ENCODE measurements at regions not wholly inside any gene's neighbourhood (a gene's known extent, or its start where the extent isn't known, plus 50 kb on each side); places are given as distances from the start of the nearest gene placed in this dataset.
"Not testable (repeated sequence)": the region's sequence is repeated elsewhere in the genome, so short reads cannot be mapped to it uniquely, and the experiment has no call there.

DNA sequence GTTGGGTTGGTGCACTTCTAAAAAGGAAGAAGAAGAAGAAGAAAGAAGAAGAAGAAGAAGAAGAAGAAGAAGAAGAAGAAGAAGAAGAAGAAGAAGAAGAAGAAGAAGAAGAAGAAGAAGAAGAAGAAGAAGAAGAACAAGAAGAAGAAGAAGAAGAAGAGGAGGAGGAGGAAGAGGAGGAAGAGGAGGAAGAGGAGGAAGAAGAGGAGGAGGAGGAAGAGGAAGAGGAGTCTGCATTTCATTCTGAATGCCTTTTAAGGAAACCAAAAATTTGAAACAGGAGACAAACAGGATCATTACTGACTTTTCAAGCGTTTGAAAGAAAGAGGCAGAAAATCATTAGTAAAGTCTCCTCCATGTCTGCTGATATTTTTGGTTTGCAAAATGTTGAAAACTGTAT lies 124.1 kb upstream of the EGFLAM start:
- TF ChIP-seq, protein P1, sequence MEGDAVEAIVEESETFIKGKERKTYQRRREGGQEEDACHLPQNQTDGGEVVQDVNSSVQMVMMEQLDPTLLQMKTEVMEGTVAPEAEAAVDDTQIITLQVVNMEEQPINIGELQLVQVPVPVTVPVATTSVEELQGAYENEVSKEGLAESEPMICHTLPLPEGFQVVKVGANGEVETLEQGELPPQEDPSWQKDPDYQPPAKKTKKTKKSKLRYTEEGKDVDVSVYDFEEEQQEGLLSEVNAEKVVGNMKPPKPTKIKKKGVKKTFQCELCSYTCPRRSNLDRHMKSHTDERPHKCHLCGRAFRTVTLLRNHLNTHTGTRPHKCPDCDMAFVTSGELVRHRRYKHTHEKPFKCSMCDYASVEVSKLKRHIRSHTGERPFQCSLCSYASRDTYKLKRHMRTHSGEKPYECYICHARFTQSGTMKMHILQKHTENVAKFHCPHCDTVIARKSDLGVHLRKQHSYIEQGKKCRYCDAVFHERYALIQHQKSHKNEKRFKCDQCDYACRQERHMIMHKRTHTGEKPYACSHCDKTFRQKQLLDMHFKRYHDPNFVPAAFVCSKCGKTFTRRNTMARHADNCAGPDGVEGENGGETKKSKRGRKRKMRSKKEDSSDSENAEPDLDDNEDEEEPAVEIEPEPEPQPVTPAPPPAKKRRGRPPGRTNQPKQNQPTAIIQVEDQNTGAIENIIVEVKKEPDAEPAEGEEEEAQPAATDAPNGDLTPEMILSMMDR (IDR thresholded peaks at IDR 0.05) = not testable (repeated sequence)
- not testable (repeated sequence) for TF ChIP-seq POLR2A (IDR thresholded peaks at IDR 0.05)
